BE2C (cell line): ENCODE measurements at regions not wholly inside any gene's neighbourhood (a gene's known extent, or its start where the extent isn't known, plus 50 kb on each side); places are given as distances from the start of the nearest gene placed in this dataset.
"Not testable (repeated sequence)": the region's sequence is repeated elsewhere in the genome, so short reads cannot be mapped to it uniquely, and the experiment has no call there.

Source experiments
- DNase-seq: peaks from one replicate; pipeline ENCODE4 v3.0.0-alpha.2; 2020
- H3K27me3 ChIP-seq: fragments of 250-450 bp; sonication (Bioruptor Pico); 2 replicates; pipeline ENCODE4 v1.5.1; 2020; ENCODE audit warnings: mild to moderate bottlenecking
- H3K36me3 ChIP-seq: fragments of 250-450 bp; sonication (Bioruptor Pico); 2 replicates; pipeline ENCODE4 v1.5.1; 2020; ENCODE audit warnings: mild to moderate bottlenecking
- H3K4me1 ChIP-seq: fragments of 250-450 bp; sonication (Bioruptor Pico); 2 replicates; pipeline ENCODE4 v1.5.1; 2020
- H3K4me3 ChIP-seq: 2 replicates; pipeline ENCODE4 v1.5.1; 2011; ENCODE audit warnings: low read depth, low read length
- H3K9me3 ChIP-seq: fragments of 250-450 bp; sonication (Bioruptor Pico); 2 replicates; pipeline ENCODE4 v1.5.1; 2020
- TF ChIP-seq, protein P1 (sequence below): IDR thresholded peaks from 2 replicates; pipeline ENCODE4 v1.5.1; 2012; ENCODE audit warnings: mild to moderate bottlenecking, low read depth, low read length

DNA sequence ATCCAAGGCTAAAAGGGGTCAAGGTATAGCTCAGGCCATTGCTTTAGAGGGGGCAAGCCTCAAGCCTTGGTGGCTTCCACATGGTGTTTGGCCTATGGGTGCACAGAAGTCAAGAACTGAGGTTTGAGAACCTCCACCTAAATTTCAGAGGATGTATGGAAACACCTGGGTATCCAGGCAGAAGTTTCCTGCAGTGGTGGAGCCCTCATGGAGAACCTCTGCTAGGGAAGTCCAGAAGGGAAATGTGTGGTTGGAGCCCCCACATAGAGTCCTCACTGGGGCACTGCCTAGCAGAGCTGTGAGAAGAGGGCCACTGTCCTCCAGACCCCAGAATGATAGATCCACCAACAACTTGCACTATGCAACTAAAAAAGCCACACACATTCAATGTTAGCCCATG is 678.7 kb upstream of the ADGRB3 start:
- TF ChIP-seq, protein P1, sequence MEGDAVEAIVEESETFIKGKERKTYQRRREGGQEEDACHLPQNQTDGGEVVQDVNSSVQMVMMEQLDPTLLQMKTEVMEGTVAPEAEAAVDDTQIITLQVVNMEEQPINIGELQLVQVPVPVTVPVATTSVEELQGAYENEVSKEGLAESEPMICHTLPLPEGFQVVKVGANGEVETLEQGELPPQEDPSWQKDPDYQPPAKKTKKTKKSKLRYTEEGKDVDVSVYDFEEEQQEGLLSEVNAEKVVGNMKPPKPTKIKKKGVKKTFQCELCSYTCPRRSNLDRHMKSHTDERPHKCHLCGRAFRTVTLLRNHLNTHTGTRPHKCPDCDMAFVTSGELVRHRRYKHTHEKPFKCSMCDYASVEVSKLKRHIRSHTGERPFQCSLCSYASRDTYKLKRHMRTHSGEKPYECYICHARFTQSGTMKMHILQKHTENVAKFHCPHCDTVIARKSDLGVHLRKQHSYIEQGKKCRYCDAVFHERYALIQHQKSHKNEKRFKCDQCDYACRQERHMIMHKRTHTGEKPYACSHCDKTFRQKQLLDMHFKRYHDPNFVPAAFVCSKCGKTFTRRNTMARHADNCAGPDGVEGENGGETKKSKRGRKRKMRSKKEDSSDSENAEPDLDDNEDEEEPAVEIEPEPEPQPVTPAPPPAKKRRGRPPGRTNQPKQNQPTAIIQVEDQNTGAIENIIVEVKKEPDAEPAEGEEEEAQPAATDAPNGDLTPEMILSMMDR: no peak
- H3K4me1 ChIP-seq: no peaks in the 10 kb centered on the region
- no peaks in the 10 kb centered on the region for H3K9me3 ChIP-seq
- H3K4me3 ChIP-seq: no peak overlapping the region
- DNase-seq: no peak
- no peaks in the 10 kb centered on the region for H3K36me3 ChIP-seq
- H3K27me3 ChIP-seq: no peaks in the 10 kb centered on the region

DNA sequence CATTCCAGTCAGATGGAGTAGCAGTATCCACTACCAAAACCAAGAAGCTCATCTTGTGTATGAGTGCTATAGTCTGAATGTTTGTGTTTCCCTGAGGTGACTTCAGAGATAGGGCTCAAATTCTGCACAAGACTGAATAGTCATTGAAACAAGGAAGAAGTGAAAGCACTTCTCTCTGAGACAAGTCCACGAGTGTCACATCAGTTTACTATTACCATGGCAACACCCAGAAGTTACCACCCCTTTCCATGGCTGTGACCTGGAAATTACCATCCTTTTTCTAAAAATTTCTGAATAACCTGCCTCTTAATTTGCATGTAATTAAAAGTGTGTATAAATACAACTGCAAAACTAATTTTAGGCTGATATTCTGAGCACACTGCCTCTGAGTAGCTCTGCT is 682.1 kb upstream of the ADGRB3 start:
- no peaks in the 10 kb centered on the region for H3K9me3 ChIP-seq
- H3K36me3 ChIP-seq: no peaks in the 10 kb centered on the region
- DNase-seq: no peak
- no peaks in the 10 kb centered on the region for H3K27me3 ChIP-seq
- H3K4me3 ChIP-seq: no peak overlapping the region
- H3K4me1 ChIP-seq: no peaks in the 10 kb centered on the region
- TF ChIP-seq, protein P1: no peak

DNA sequence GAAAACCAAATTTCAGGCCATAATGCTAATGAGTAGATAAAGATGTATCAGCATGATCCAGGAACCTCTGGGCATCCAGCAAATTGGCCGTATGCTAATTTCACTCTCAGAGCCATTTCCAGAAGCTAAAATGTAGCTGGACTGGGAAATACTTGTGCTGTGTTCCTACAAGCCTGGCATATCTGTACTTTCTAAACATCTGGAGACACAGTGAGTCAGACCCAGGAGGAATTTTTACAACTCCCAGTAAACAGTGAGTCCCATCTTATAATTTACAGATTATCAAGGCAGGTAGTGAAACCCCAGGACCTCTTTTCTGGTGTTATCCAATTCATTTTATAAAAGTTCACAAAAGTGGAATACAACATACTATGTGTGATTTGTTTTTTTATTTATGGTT is 683.0 kb upstream of the ADGRB3 start:
- Histone ChIP-seq H3K4me3 (no peak overlapping the region), H3K4me1 (no peaks in the 10 kb centered on the region), H3K36me3 (no peaks in the 10 kb centered on the region), H3K9me3 (no peaks in the 10 kb centered on the region), H3K27me3 (no peaks in the 10 kb centered on the region)
- no peak for DNase-seq
- TF ChIP-seq, protein P1: no peak

DNA sequence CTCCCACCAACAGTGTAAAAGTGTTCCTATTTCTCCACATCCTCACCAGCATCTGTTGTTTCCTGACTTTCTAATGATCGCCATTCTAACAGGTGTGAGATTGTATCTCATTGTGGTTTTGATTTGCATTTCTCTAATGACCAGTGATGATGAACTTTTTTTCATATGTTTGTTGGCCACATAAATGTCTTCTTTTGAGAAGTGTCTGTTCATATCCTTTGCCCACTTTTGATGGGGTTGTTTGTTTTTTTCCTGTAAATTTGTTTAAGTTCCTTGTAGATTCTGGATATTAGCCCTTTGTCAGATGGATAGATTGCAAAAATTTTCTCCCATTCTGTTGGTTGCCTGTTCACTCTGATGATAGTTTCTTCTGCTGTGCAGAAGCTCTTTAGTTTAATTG is 687.3 kb upstream of the ADGRB3 start:
- not testable (repeated sequence) for H3K4me1 ChIP-seq, DNase-seq, H3K36me3 ChIP-seq, H3K4me3 ChIP-seq, H3K9me3 ChIP-seq, H3K27me3 ChIP-seq

DNA sequence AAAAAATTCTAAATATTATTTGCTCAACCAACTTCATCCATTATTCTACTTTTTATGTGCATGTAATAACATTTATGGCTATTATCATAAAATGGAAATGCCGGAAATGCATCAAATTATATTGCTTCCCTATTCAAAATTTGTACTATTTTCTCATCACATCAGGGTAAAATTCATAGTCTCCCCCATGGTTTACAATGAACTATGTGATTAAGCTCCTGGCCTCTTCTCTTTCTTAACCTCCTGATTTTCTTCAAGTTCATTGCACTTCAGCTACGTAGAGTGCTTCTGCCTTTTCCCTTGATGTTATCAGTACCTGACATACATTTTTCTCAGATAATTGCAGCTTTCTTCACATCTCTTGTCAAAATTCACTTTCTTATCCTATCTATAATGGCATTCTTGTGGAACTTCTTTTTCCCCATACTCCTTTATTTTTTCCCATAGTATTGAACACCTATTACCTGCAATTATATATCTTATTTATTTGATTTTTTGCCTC is 699.1 kb upstream of the ADGRB3 start:
- H3K9me3 ChIP-seq: no peaks in the 10 kb centered on the region
- no peaks in the 10 kb centered on the region for H3K27me3 ChIP-seq
- no peak overlapping the region for H3K4me3 ChIP-seq
- TF ChIP-seq, protein P1: no peak
- DNase-seq: no peak
- no peaks in the 10 kb centered on the region for H3K36me3 ChIP-seq
- H3K4me1 ChIP-seq: no peaks in the 10 kb centered on the region

DNA sequence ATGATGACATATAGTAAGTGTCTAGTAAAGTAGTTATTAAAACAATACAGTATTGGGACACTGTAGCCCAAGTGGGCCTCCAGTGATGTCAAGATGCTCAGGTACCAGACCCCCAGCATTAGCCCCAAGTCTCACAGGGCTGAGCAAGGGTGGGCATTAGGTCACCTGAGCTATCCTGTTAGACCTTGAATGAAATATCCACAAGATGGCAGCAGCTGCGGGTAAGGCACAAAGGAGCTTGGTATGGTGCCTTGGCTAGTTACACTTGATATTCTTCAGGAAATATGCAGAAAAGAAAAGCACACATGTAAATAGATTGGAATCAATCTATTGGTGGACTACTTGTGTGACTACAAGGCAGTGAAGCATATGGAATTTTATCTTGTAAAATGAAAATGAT is 701.8 kb upstream of the ADGRB3 start:
- Histone ChIP-seq H3K9me3 (no peaks in the 10 kb centered on the region), H3K4me1 (no peaks in the 10 kb centered on the region), H3K27me3 (no peaks in the 10 kb centered on the region), H3K36me3 (no peaks in the 10 kb centered on the region), H3K4me3 (no peak overlapping the region)
- peak; percentile 16 for DNase-seq
- TF ChIP-seq, protein P1: peak; percentile 59

DNA sequence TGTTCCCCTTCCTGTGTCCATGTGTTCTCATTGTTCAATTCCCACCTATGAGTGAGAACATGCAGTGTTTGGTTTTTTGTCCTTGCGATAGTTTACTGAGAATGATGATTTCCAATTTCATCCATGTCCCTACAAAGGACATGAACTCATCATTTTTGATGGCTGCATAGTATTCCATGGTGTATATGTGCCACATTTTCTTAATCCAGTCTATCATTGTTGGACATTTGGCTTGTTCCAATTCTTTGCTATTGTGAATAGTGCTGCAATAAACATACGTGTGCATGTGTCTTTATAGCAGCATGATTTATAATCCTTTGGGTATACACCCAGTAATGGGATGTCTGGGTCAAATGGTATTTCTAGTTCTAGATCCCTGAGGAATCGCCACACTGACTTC is 712.5 kb upstream of the ADGRB3 start:
- H3K9me3 ChIP-seq, H3K4me3 ChIP-seq, H3K27me3 ChIP-seq, H3K36me3 ChIP-seq, H3K4me1 ChIP-seq, DNase-seq: not testable (repeated sequence)

DNA sequence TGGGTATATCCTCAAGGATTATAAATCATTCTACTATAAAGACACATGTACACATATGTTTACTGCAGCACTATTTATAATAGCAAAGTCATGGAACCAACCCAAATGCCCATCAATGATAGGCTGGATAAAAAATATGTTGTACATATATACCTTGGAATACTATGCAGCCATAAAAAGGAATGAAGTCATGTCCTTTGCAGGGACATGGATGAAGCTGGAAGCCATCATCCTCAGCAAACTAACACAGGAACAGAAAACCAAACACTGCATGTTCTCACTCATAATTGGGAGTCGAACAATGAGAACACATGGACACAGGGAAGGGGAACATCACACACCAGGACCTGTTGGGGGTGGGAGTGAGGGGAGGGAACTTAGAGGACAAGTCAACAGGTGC is 715.0 kb upstream of the ADGRB3 start:
- not testable (repeated sequence) for H3K36me3 ChIP-seq, H3K27me3 ChIP-seq, DNase-seq, H3K4me3 ChIP-seq, H3K4me1 ChIP-seq, H3K9me3 ChIP-seq
